Endothelial cell of umbilical vein (primary cell): ENCODE measurements at regions not wholly inside any gene's neighbourhood (a gene's known extent, or its start where the extent isn't known, plus 50 kb on each side); places are given as distances from the start of the nearest gene placed in this dataset.

Source experiments
- BruUV-seq: library from RNA; stranded (reverse); fragments of 400-500 nt; replicated peaks from 2 replicates; lab custom pipeline; 2021; lab: Mats Ljungman, UMichigan
- CTCF ChIA-PET: fragments of 300-600, 350-600 bp; sonication (Branson Sonifier 250); formaldehyde crosslinking; loops from one replicate; lab custom pipeline; 2021; ENCODE audit warnings: antibody characterized with exemption, inconsistent platforms; lab: Charles Lee
- POLR2A ChIA-PET: fragments of 300-600, 350-600 bp; sonication (Branson Sonifier 250); formaldehyde crosslinking; loops from one replicate; lab custom pipeline; 2021; ENCODE audit warnings: antibody characterized with exemption, inconsistent platforms; lab: Charles Lee
- DNase-seq: peaks from one replicate; pipeline ENCODE4 v3.0.0-alpha.2; 2011; ENCODE audit warnings: low read depth, low spot score
- FAIRE-seq: peaks from 2 replicates; lab custom pipeline; 2011; peaks lifted over from hg19 to GRCh38; lab: Jason Lieb, UNC
- H2AFZ ChIP-seq: 2 replicates; pipeline ENCODE4 v1.6.0; 2012; ENCODE audit warnings: low read depth, low read length, control low read depth, inconsistent platforms
- H3K27ac ChIP-seq: 2 replicates; pipeline ENCODE4 v1.5.1; 2011; ENCODE audit warnings: low read depth, mild to moderate bottlenecking, control low read depth, low read length, moderate library complexity; ENCODE audit not compliant: insufficient read depth
- H3K27me3 ChIP-seq, 2 experiments: 2 replicates each; pipeline versions ENCODE4 v1.6.0 to v1.6.1; 2011; ENCODE audit warnings: low read length in 2 of 2, mixed read lengths in 1 of 2; ENCODE audit not compliant: control insufficient read depth in 2 of 2, insufficient read depth in 2 of 2
- H3K36me3 ChIP-seq, 2 experiments: 2 replicates in 1 of 2; 3 replicates in 1 of 2; pipeline ENCODE4 v1.5.1; 2011; ENCODE audit warnings: low read length in 2 of 2, mild to moderate bottlenecking in 1 of 2, moderate library complexity in 1 of 2; ENCODE audit not compliant: control insufficient read depth in 2 of 2, insufficient read depth in 2 of 2; ENCODE audit errors: extremely low read depth in 1 of 2
- H3K4me1 ChIP-seq: 3 replicates; pipeline ENCODE4 v1.5.1; 2011; ENCODE audit warnings: mild to moderate bottlenecking, low read length; ENCODE audit not compliant: control insufficient read depth, insufficient read depth; ENCODE audit errors: extremely low read depth
- H3K4me2 ChIP-seq: 2 replicates; pipeline ENCODE4 v1.6.1; 2011; ENCODE audit warnings: low read length, control low read depth, mixed read lengths; ENCODE audit not compliant: insufficient read depth
- H3K4me3 ChIP-seq, 3 experiments: fragments of 200-600 bp in 1 of 3; sonication (generic), shearing (Covaris generic) in 1 of 3; replicated peaks in 1 of 3; 2 replicates each; pipeline ENCODE4 v1.5.1; 2011 to 2016; ENCODE audit warnings: control low read depth in 3 of 3, low read length in 3 of 3, mild to moderate bottlenecking in 2 of 3, inconsistent platforms in 1 of 3, low read depth in 1 of 3, moderate library complexity in 1 of 3; ENCODE audit not compliant: insufficient read depth in 1 of 3
- H3K79me2 ChIP-seq: 2 replicates; pipeline ENCODE4 v1.6.0; 2012; ENCODE audit warnings: low read length, inconsistent platforms; ENCODE audit not compliant: control insufficient read depth, insufficient read depth
- H3K9ac ChIP-seq: replicated peaks from 2 replicates; pipeline ENCODE3; 2011; ENCODE audit warnings: low read length, control low read depth; ENCODE audit not compliant: insufficient read depth; ENCODE audit errors: extremely low read depth
- H3K9me1 ChIP-seq: replicated peaks from 3 replicates; pipeline ENCODE4 v1.6.0; 2011; ENCODE audit warnings: mild to moderate bottlenecking, low read length; ENCODE audit not compliant: control insufficient read depth, insufficient read depth; ENCODE audit errors: extremely low read depth
- H3K9me3 ChIP-seq: replicated peaks from 2 replicates; pipeline ENCODE4 v1.5.1; 2012; ENCODE audit warnings: low read length, inconsistent platforms; ENCODE audit not compliant: control insufficient read depth, insufficient read depth
- H4K20me1 ChIP-seq: replicated peaks from 2 replicates; pipeline ENCODE3; 2011; ENCODE audit warnings: mild to moderate bottlenecking, low read length; ENCODE audit not compliant: control insufficient read depth, insufficient read depth; ENCODE audit errors: extremely low read depth
- EZH2 ChIP-seq: IDR thresholded peaks from 2 replicates; pipeline ENCODE4 v1.6.1; 2012; ENCODE audit warnings: borderline replicate concordance, low read depth, mild to moderate bottlenecking, moderate library complexity, low read length, inconsistent platforms; ENCODE audit not compliant: severe bottlenecking
- FOS ChIP-seq: IDR thresholded peaks from 2 replicates; pipeline ENCODE4 v1.6.1; 2011; ENCODE audit warnings: mild to moderate bottlenecking, low read length, moderate library complexity, borderline replicate concordance; ENCODE audit not compliant: insufficient read depth
- GATA2 ChIP-seq: IDR thresholded peaks from 2 replicates; pipeline ENCODE4 v1.7.0; 2011; ENCODE audit warnings: low read depth, mild to moderate bottlenecking, moderate library complexity, mixed read lengths, low read length; ENCODE audit not compliant: insufficient read length, insufficient read depth
- JUN ChIP-seq: IDR thresholded peaks from 2 replicates; pipeline ENCODE4 v1.6.1; 2011; ENCODE audit warnings: borderline replicate concordance, low read depth; ENCODE audit not compliant: insufficient read length, insufficient read depth
- MYC ChIP-seq: IDR thresholded peaks from one replicate; pipeline ENCODE4 v1.6.1; 2011; ENCODE audit warnings: mild to moderate bottlenecking, low read depth, low read length
- POLR2AphosphoS5 ChIP-seq: IDR thresholded peaks from 2 replicates; pipeline ENCODE4 v1.6.1; 2012; ENCODE audit warnings: low read depth, mild to moderate bottlenecking, control low read depth, low read length, moderate library complexity; ENCODE audit not compliant: insufficient read depth
- dilution Hi-C: fragments of 300-500 bp; cut with MboI; formaldehyde crosslinking; loops from one replicate; pipeline ENCODE4 v1.15.0; 2019; ENCODE audit warnings: low sequenced_read_pairs; ENCODE audit not compliant: extremely low pct_ligation_motif_present
- intact Hi-C: fragments of 100-400 bp; cut with micrococcal nuclease; formaldehyde crosslinking; loops from one replicate; pipeline ENCODE4 v1.10.0; 2022
- TF ChIP-seq, protein P1 (sequence below): IDR thresholded peaks from 2 replicates; pipeline ENCODE4 v1.6.1; 2011; ENCODE audit not compliant: insufficient read depth, insufficient read length

DNA sequence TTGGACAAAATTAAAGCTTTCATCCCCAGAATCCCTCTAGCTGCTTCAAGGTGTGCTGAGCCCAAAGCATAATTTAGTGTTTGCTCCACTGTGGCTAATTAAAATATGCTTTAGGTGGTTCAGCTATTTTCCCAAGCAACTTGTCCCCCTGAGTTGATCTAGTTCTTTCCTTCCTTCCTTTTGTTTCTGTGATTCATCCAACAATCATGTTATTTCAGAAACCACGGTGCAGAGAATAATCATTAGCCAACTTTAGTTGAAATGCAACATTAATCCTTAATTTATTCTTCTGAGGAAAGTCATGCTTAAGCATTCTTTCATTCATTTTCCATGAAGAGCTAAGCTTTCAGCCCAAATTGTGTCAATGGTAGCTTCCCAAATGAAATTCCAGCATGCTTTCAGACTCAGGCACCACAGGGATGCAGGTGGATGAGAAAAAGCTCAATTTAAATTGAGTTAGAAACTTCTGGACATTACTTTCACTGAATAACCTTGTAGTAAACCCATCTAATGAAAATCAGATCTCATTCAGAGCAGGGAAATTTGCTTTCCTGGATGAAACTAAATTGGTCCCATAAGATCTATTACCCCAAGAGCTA lies 209.0 kb upstream of the NT5E start:
- ChIA-PET CTCF (interaction anchor here (1.2 kb wide), 1 partner anchor 82 kb away, joined by 6 read pairs; no protein-coding TSS in a partner anchor), POLR2A (no interaction called here)
- BruUV-seq: no TSS peak
- Histone ChIP-seq H3K4me1 (peaks cover 7% of the 10 kb centered on the region), H3K79me2 (no peaks in the 10 kb centered on the region), H3K27ac (no peak overlapping the region), H3K9me3 (no peaks in the 10 kb centered on the region), H3K36me3 (no peaks in the 10 kb centered on the region), H3K4me2 (peak overlapping the region; percentile 18), H3K27me3 (peaks cover 2% of the 10 kb centered on the region in 2 experiments), H3K9ac (no peak overlapping the region), H2AFZ (no peak overlapping the region), H3K9me1 (no peaks in the 10 kb centered on the region), H4K20me1 (no peaks in the 10 kb centered on the region), H3K4me3 (no peak overlapping the region)
- TF ChIP-seq FOS: peak; percentile 55
- TF ChIP-seq JUN: no peak
- intact Hi-C loops: no loop called here
- DNase-seq (peak; percentile 56), FAIRE-seq (peak; percentile 64)
- dilution Hi-C loops: no loop called here

DNA sequence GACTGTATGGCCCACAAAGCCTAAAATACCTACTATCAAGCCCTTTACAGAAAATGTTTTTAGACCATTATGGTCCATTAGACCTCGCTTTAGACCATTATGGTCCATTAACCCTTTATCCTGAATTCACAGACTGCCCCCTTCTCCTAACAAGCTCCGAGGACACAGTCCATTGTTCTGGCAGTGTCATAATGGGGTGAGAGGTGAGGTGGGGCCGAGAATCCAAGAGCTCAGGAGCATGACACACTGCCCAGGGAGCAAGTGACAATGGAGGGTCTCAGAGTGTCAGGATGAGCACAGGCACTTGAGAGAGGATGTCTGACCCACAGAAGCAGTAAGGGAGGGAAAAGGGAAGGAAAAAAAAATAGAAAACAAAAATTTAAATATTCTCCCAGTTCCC lies 212.4 kb upstream of the NT5E start:
- H2AFZ ChIP-seq: no peak overlapping the region
- no peak overlapping the region for H3K9ac ChIP-seq
- CTCF ChIA-PET: interaction anchor here (1.0 kb wide), 1 partner anchor 12 kb away, joined by 4 read pairs; no protein-coding TSS in a partner anchor
- POLR2A ChIA-PET: no interaction called here
- no peaks in the 10 kb centered on the region for H3K36me3 ChIP-seq
- dilution Hi-C loops: no loop called here
- intact Hi-C loops: no loop called here
- H3K27ac ChIP-seq: no peak overlapping the region
- H3K9me1 ChIP-seq: no peaks in the 10 kb centered on the region
- no peaks in the 10 kb centered on the region for H3K79me2 ChIP-seq
- H3K4me3 ChIP-seq: no peak overlapping the region
- no peaks in the 10 kb centered on the region for H3K9me3 ChIP-seq
- peaks cover 2% of the 10 kb centered on the region in 2 experiments for H3K27me3 ChIP-seq
- no TSS peak for BruUV-seq
- peaks cover 7% of the 10 kb centered on the region for H3K4me1 ChIP-seq
- DNase-seq (no peak), FAIRE-seq (no peak)
- no peak for TF ChIP-seq EZH2
- TF ChIP-seq GATA2: no peak
- no peak for TF ChIP-seq POLR2AphosphoS5
- no peak for TF ChIP-seq JUN
- TF ChIP-seq MYC: no peak
- TF ChIP-seq FOS: no peak
- TF ChIP-seq, protein P1, sequence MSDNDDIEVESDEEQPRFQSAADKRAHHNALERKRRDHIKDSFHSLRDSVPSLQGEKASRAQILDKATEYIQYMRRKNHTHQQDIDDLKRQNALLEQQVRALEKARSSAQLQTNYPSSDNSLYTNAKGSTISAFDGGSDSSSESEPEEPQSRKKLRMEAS: no peak
- H4K20me1 ChIP-seq: no peaks in the 10 kb centered on the region
- no peak overlapping the region for H3K4me2 ChIP-seq
